ENCODE measurements at regions not wholly inside any gene's neighbourhood (a gene's known extent, or its start where the extent isn't known, plus 50 kb on each side); places are given as distances from the start of the nearest gene placed in this dataset.
"Not testable (repeated sequence)": the region's sequence is repeated elsewhere in the genome, so short reads cannot be mapped to it uniquely, and the experiment has no call there.

GRCh38 chr18:2240311-2240705 is 331.0 kb downstream of the METTL4 start:
- TF ChIP-seq CTCF (IDR thresholded peaks at IDR 0.05), result no peak
- DNase-seq (ENCODE audit: low spot score), result no peak
- Histone ChIP-seq H3K4me3 (no peak overlapping the region), H3K27ac (no peak overlapping the region)

DNA sequence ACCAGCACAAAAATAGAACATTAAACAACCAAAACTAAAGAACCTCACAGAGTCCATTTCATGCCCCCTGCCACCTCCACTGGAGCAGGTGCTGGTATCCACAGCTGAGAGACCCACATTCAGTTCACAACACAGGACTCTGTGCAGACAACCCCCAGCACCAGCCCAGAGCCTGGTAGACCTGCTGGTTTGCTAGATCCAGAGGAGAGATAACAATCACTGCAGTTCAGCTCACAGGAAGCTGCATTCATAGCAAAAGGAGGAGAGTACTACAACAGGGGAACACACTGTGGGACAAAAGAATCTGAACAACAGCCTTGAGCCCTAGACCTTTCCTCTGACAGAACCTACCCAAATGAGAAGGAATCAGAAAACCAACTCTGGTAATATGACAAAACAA is 326.7 kb downstream of the METTL4 start:
- no peak overlapping the region for H3K27ac ChIP-seq
- H3K4me3 ChIP-seq, result no peak overlapping the region
- TF ChIP-seq CTCF (IDR thresholded peaks at IDR 0.05), result no peak
- DNase-seq (ENCODE audit: low spot score), result no peak

DNA sequence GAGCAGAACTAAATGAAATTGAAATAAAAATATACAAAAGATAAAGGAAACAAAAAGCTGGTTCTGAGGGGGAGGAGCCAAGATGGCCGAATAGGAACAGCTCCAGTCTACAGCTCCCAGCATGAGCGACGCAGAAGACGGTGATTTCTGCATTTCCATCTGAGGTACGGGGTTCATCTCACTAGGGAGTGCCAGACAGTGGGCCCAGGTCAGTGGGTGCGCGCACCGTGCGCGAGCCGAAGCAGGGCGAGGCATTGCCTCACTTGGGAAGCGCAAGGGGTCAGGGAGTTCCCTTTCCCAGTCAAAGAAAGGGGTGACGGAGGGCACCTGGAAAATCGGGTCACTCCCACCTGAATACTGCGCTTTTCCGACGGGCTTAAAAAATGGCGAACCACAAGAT is 324.2 kb downstream of the METTL4 start:
- not testable (repeated sequence) for DNase-seq (ENCODE audit: low spot score); H3K27ac ChIP-seq; H3K4me3 ChIP-seq

DNA sequence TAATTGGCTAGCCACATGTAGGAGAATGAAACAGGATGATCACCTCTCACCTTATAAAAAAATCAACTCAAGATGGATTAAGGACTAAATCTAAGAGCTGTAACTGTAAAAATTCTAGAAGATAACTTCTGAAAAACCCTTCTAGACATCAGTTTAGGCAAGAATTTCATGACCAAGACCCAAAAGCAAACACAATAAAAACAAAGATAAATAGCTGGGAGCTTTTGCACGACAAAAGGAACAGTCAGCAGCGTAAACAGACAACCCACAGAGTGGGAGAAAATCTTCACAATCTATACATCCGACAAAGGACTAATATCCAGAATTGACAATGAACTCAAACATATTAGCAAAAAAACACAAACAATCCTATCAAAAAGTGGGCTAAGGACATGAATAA is 316.3 kb downstream of the METTL4 start:
- Histone ChIP-seq H3K27ac (no peak overlapping the region), H3K4me3 (no peak overlapping the region)
- no peak for TF ChIP-seq CTCF (IDR thresholded peaks at IDR 0.05)
- no peak for DNase-seq (ENCODE audit: low spot score)

DNA sequence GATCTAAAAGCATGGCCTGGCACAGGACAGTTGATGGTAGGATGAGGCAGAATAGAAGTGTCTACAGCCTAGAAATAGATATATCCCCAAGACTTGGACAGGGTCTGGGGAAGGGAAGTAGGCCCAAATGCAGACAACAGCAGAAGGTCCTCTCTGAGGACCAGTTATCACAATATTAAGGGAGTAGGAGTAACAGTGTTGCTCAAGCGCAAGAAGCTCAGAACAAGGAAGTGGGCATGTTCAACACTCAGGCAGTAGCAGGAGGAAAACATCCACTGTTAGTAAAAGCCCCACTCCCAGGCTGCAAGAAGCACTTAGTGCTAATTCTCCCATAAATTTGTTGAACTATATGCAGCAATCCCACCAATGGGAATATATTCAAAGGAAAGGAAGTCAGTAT is 314.7 kb downstream of the METTL4 start:
- no peak overlapping the region for H3K27ac ChIP-seq
- H3K4me3 ChIP-seq, result no peak overlapping the region
- no peak for DNase-seq (ENCODE audit: low spot score)
- TF ChIP-seq CTCF (IDR thresholded peaks at IDR 0.05), result no peak

DNA sequence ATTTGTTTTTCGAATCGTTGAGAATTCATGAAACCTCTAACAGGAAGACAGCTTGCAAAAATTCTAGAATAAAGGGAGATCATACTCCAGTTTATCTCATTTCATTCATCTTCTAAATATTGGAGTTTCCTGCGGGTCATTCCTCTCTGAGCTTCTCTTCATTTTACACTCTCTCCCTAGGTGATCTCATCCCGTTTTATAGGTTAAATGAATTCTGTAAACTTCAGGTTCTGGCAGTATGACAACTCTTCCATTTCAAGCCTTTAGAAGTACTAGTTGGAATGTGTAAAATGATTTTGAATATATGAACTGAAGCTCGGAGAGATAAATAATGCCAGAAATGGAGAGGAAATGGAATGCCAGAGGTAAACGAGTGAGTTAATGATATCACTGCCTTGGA is 312.4 kb downstream of the METTL4 start:
- Histone ChIP-seq H3K4me3 (no peak overlapping the region), H3K27ac (no peak overlapping the region)
- TF ChIP-seq CTCF (IDR thresholded peaks at IDR 0.05), result no peak
- DNase-seq (ENCODE audit: low spot score), result no peak

GRCh38 chr18:2263303-2263890 is 307.9 kb downstream of the METTL4 start:
- no peak for TF ChIP-seq CTCF (IDR thresholded peaks at IDR 0.05)
- H3K27ac ChIP-seq, result no peak overlapping the region
- no peak for DNase-seq (ENCODE audit: low spot score)
- H3K4me3 ChIP-seq, result no peak overlapping the region

- H3K27ac ChIP-seq, result no peak overlapping the region
- no peak for DNase-seq (ENCODE audit: low spot score)
- no peak overlapping the region for H3K4me3 ChIP-seq
- no peak for TF ChIP-seq CTCF (IDR thresholded peaks at IDR 0.05)
These were observed 296.7 kb downstream of the METTL4 start for GRCh38 chr18:2274613-2275012.
